OCI-LY1 (cell line): ENCODE measurements at regions not wholly inside any gene's neighbourhood (a gene's known extent, or its start where the extent isn't known, plus 50 kb on each side); places are given as distances from the start of the nearest gene placed in this dataset.

Source experiments
- CTCF ChIP-seq: fragments of 200-600 bp; sonication (generic), shearing (Covaris generic); IDR thresholded peaks from 2 replicates; pipeline ENCODE4 v1.5.1; 2017; ENCODE audit warnings: mild to moderate bottlenecking, antibody characterized with exemption, low read length, moderate library complexity, mixed read lengths
- EZH2 ChIP-seq: fragments of 200-600 bp; sonication (generic), shearing (Covaris generic); IDR thresholded peaks from 2 replicates; pipeline ENCODE4 v1.8.0; 2017; ENCODE audit warnings: borderline replicate concordance, mixed run types, mild to moderate bottlenecking, antibody characterized with exemption, low read length, moderate library complexity, mixed read lengths

GRCh38 chr15:24784506-24784905, 108.9 kb downstream of the NPAP1 start:
- TF ChIP-seq CTCF (no peak), EZH2 (no peak)
